ENCODE measurements at regions not wholly inside any gene's neighbourhood (a gene's known extent, or its start where the extent isn't known, plus 50 kb on each side); places are given as distances from the start of the nearest gene placed in this dataset.
"Not testable (repeated sequence)": the region's sequence is repeated elsewhere in the genome, so short reads cannot be mapped to it uniquely, and the experiment has no call there.

- TF ChIP-seq L3MBTL2 (conservative IDR thresholded peaks at IDR 0.05), result no peak
- no peak for TF ChIP-seq ELF4 (IDR thresholded peaks at IDR 0.05)
- no peak for TF ChIP-seq CTBP1 (IDR thresholded peaks at IDR 0.05; ENCODE audit: borderline replicate concordance)
- no peak for TF ChIP-seq FOXM1 (IDR thresholded peaks at IDR 0.05; ENCODE audit: borderline replicate concordance)
- no peak for TF ChIP-seq FOXK2 (IDR thresholded peaks at IDR 0.05)
- no peak for TF ChIP-seq TARDBP (IDR thresholded peaks at IDR 0.05)
- no peak for TF ChIP-seq BHLHE40 (IDR thresholded peaks at IDR 0.05; ENCODE audit: borderline replicate concordance)
- no peak for TF ChIP-seq ZNF384 (IDR thresholded peaks at IDR 0.05)
- no peak for TF ChIP-seq SUZ12 (IDR thresholded peaks at IDR 0.05)
- POLR2A ChIA-PET, result no interaction called here
- CTCF ChIA-PET, result interaction anchor here (0.5 to 1.0 kb wide), 7 partner anchors 8 to 642 kb away, joined by 3 to 4 read pairs (median 3); no protein-coding TSS in a partner anchor
- DNase-seq (ENCODE audit: extremely low spot score), result peak; percentile 62
These were observed 98.2 kb upstream of the PRKCQ start for GRCh38 chr10:6678211-6678803.

GRCh38 chr10:6677129-6677528, 97.1 kb upstream of the PRKCQ start:
- CTCF ChIA-PET; DNase-seq (ENCODE audit: extremely low spot score); POLR2A ChIA-PET: not testable (repeated sequence)

GRCh38 chr10:6674291-6674690, 94.2 kb upstream of the PRKCQ start:
- CTCF ChIA-PET, result interaction anchor here (0.9 kb wide), 1 partner anchor 94 kb away, joined by 4 read pairs; no protein-coding TSS in a partner anchor

GRCh38 chr10:6671976-6672375, 91.9 kb upstream of the PRKCQ start:
- DNase-seq (ENCODE audit: extremely low spot score), result no peak
- ChIA-PET POLR2A (no interaction called here), CTCF (interaction anchor here (0.7 kb wide), 1 partner anchor 414 kb away, joined by 4 read pairs; no protein-coding TSS in a partner anchor)
- TF ChIP-seq ELF4 (IDR thresholded peaks at IDR 0.05), result no peak
- no peak for TF ChIP-seq FOXK2 (IDR thresholded peaks at IDR 0.05)
- no peak for TF ChIP-seq SP1 (IDR thresholded peaks at IDR 0.05)
- no peak for TF ChIP-seq LEF1 (IDR thresholded peaks at IDR 0.05; ENCODE audit: borderline replicate concordance)
- no peak for TF ChIP-seq HDGF (IDR thresholded peaks at IDR 0.05; ENCODE audit: borderline replicate concordance)
- TF ChIP-seq PKNOX1 (IDR thresholded peaks at IDR 0.05), result no peak
- TF ChIP-seq FOXA1 (IDR thresholded peaks at IDR 0.05), result no peak
- no peak for TF ChIP-seq ARNT (IDR thresholded peaks at IDR 0.05)
- no peak for TF ChIP-seq BHLHE40 (IDR thresholded peaks at IDR 0.05; ENCODE audit: borderline replicate concordance)
- TF ChIP-seq FOXM1 (IDR thresholded peaks at IDR 0.05; ENCODE audit: borderline replicate concordance), result no peak
- TF ChIP-seq NFRKB (IDR thresholded peaks at IDR 0.05), result no peak
- no peak for TF ChIP-seq TARDBP (IDR thresholded peaks at IDR 0.05)
- no peak for TF ChIP-seq CTBP1 (IDR thresholded peaks at IDR 0.05; ENCODE audit: borderline replicate concordance)
- no peak for TF ChIP-seq ZNF384 (IDR thresholded peaks at IDR 0.05)

More at GRCh38 chr10:6674291-6674690, 94.2 kb upstream of the PRKCQ start:
- no peak for DNase-seq (ENCODE audit: extremely low spot score)
- TF ChIP-seq ELF4 (IDR thresholded peaks at IDR 0.05), result no peak
- TF ChIP-seq HDGF (IDR thresholded peaks at IDR 0.05; ENCODE audit: borderline replicate concordance), result no peak
- TF ChIP-seq LEF1 (IDR thresholded peaks at IDR 0.05; ENCODE audit: borderline replicate concordance), result no peak
- no peak for TF ChIP-seq FOXK2 (IDR thresholded peaks at IDR 0.05)
- no peak for TF ChIP-seq FOXM1 (IDR thresholded peaks at IDR 0.05; ENCODE audit: borderline replicate concordance)
- TF ChIP-seq SUZ12 (IDR thresholded peaks at IDR 0.05), result no peak
- no peak for TF ChIP-seq ZNF384 (IDR thresholded peaks at IDR 0.05)
- no peak for TF ChIP-seq L3MBTL2 (conservative IDR thresholded peaks at IDR 0.05)
- TF ChIP-seq TARDBP (IDR thresholded peaks at IDR 0.05), result no peak
- no peak for TF ChIP-seq ARNT (IDR thresholded peaks at IDR 0.05)
- no peak for TF ChIP-seq FOXA1 (IDR thresholded peaks at IDR 0.05)
- TF ChIP-seq PKNOX1 (IDR thresholded peaks at IDR 0.05), result no peak
- TF ChIP-seq SP1 (IDR thresholded peaks at IDR 0.05), result no peak
- no peak for TF ChIP-seq BHLHE40 (IDR thresholded peaks at IDR 0.05; ENCODE audit: borderline replicate concordance)
- TF ChIP-seq NFRKB (IDR thresholded peaks at IDR 0.05), result no peak
- TF ChIP-seq CTBP1 (IDR thresholded peaks at IDR 0.05; ENCODE audit: borderline replicate concordance), result no peak
- POLR2A ChIA-PET, result no interaction called here

- ChIA-PET POLR2A (no interaction called here), CTCF (interaction anchor here (0.6 to 1.6 kb wide), 4 partner anchors 9 to 1972 kb away, joined by 3 to 7 read pairs (median 5); no protein-coding TSS in a partner anchor)
- TF ChIP-seq BHLHE40 (IDR thresholded peaks at IDR 0.05; ENCODE audit: borderline replicate concordance) (no peak), LEF1 (IDR thresholded peaks at IDR 0.05; ENCODE audit: borderline replicate concordance) (no peak), L3MBTL2 (conservative IDR thresholded peaks at IDR 0.05) (no peak), ZNF384 (IDR thresholded peaks at IDR 0.05) (no peak), FOXK2 (IDR thresholded peaks at IDR 0.05) (no peak), ARNT (IDR thresholded peaks at IDR 0.05) (no peak), HDGF (IDR thresholded peaks at IDR 0.05; ENCODE audit: borderline replicate concordance) (no peak), FOXA1 (IDR thresholded peaks at IDR 0.05) (no peak), PKNOX1 (IDR thresholded peaks at IDR 0.05) (no peak), FOXM1 (IDR thresholded peaks at IDR 0.05; ENCODE audit: borderline replicate concordance) (no peak), TARDBP (IDR thresholded peaks at IDR 0.05) (no peak), CTBP1 (IDR thresholded peaks at IDR 0.05; ENCODE audit: borderline replicate concordance) (no peak), NFRKB (IDR thresholded peaks at IDR 0.05) (no peak), SUZ12 (IDR thresholded peaks at IDR 0.05) (no peak), ELF4 (IDR thresholded peaks at IDR 0.05) (no peak), SP1 (IDR thresholded peaks at IDR 0.05) (no peak)
- peak; percentile 47 for DNase-seq (ENCODE audit: extremely low spot score)
These were observed 89.3 kb upstream of the PRKCQ start for GRCh38 chr10:6669269-6669859.

Data from HEK293T (cell line).